ENCODE measurements at regions not wholly inside any gene's neighbourhood (a gene's known extent, or its start where the extent isn't known, plus 50 kb on each side); places are given as distances from the start of the nearest gene placed in this dataset.
A peak's percentile ranks its signal among the peaks of the same experiment; 100 is the strongest.

DNA sequence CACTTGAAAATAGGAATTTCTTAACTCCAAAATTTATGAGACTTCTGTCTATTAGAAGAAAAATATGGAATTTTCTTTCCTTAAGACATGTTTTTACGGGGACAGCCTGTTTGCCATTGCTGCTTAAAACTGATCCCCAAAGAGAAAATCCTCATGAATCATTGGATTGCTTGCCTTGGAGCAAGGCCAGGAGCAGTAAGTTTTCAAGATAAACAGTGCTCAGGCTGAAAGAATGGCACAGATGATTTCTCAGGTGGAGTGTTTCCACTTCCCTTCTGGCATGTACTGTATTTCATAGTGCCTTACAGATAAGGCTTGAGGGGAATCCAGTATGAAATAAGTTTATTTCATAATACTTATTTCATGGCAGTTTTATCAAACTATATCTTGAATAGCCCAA, 74.3 kb upstream of the MMADHC start:
- DNase-seq (ENCODE audit: low read depth in 1 of 2, low spot score in 1 of 2) = peak; percentile 26 to 65
- TF ChIP-seq, protein P1, sequence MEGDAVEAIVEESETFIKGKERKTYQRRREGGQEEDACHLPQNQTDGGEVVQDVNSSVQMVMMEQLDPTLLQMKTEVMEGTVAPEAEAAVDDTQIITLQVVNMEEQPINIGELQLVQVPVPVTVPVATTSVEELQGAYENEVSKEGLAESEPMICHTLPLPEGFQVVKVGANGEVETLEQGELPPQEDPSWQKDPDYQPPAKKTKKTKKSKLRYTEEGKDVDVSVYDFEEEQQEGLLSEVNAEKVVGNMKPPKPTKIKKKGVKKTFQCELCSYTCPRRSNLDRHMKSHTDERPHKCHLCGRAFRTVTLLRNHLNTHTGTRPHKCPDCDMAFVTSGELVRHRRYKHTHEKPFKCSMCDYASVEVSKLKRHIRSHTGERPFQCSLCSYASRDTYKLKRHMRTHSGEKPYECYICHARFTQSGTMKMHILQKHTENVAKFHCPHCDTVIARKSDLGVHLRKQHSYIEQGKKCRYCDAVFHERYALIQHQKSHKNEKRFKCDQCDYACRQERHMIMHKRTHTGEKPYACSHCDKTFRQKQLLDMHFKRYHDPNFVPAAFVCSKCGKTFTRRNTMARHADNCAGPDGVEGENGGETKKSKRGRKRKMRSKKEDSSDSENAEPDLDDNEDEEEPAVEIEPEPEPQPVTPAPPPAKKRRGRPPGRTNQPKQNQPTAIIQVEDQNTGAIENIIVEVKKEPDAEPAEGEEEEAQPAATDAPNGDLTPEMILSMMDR (IDR thresholded peaks at IDR 0.05; ENCODE audit: low read depth, low read length) = no peak
- no peak overlapping the region for H3K27ac ChIP-seq

DNA sequence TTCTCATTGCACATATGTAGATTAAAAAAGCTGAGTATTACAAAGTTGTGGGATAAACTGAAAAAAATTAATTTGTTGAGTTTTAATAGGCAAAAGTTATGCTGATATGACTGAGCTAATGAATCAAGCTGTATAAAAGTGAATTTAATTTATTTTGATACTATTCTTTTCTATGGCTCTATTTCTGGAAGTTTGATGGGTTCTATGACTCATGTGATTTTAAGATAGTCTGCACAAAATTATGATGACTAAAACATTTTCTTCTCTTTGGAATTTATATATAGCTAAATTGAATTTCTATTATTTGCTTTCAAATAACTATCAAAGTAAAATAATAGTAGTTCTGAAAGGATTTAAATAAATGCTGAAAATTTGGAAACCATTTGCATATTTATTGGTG, 71.0 kb upstream of the MMADHC start:
- Histone ChIP-seq H3K9me3 (ENCODE audit: low read depth) (no peaks in the 10 kb centered on the region), H3K27ac (no peak overlapping the region), H3K36me3 (no peaks in the 10 kb centered on the region), H3K4me3 (no peak overlapping the region), H3K27me3 (no peaks in the 10 kb centered on the region), H3K4me1 (ENCODE audit: low read depth) (peaks cover 6% of the 10 kb centered on the region)
- TF ChIP-seq, protein P1 (IDR thresholded peaks at IDR 0.05; ENCODE audit: low read depth, low read length) = no peak
- no peak for DNase-seq (ENCODE audit: low read depth in 1 of 2, low spot score in 1 of 2)

More for the DNA sequence above, 74.3 kb upstream of the MMADHC start:
- Histone ChIP-seq H3K27me3 (no peaks in the 10 kb centered on the region), H3K4me1 (ENCODE audit: low read depth) (peaks cover 4% of the 10 kb centered on the region), H3K4me3 (no peak overlapping the region), H3K9me3 (ENCODE audit: low read depth) (no peaks in the 10 kb centered on the region), H3K36me3 (no peaks in the 10 kb centered on the region)

DNA sequence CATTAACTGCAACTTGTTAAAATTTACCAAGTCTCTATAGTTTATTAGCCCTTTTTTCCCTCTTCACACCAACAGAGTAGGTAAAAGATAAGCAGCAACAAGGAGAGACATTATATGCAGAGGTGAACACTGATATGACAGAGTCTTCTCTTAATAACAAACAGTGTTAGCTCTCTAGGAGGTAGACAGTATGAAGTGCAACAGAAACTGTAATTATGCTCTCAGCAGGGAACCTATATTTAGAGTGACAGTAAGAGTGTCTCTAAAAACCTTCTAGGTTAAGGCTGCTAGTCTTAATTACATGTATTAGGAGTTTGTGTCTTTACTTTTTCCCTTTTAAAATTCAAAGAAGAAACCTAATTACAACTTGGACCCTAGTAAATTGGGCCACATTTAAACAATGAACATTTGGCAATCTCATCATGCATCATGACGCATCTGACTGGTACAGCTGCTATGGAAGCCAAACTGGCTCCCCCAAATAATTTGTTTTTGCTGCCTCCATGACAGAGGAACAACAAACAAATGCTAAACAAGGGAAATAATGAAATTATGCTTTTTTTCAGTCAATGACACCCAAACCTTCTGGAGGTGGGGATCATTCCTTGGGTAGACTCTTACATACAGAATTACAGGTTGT, 69.9 kb upstream of the MMADHC start:
- H3K36me3 ChIP-seq = no peaks in the 10 kb centered on the region
- no peaks in the 10 kb centered on the region for H3K9me3 ChIP-seq (ENCODE audit: low read depth)
- H3K4me1 ChIP-seq (ENCODE audit: low read depth) = peaks cover 14% of the 10 kb centered on the region
- no peak overlapping the region for H3K27ac ChIP-seq
- H3K4me3 ChIP-seq = no peak overlapping the region
- TF ChIP-seq, protein P1 (IDR thresholded peaks at IDR 0.05; ENCODE audit: low read depth, low read length) = no peak
- no peaks in the 10 kb centered on the region for H3K27me3 ChIP-seq
- DNase-seq (ENCODE audit: low read depth in 1 of 2, low spot score in 1 of 2) = peak in 1 of 2 donors; percentile 13

DNA sequence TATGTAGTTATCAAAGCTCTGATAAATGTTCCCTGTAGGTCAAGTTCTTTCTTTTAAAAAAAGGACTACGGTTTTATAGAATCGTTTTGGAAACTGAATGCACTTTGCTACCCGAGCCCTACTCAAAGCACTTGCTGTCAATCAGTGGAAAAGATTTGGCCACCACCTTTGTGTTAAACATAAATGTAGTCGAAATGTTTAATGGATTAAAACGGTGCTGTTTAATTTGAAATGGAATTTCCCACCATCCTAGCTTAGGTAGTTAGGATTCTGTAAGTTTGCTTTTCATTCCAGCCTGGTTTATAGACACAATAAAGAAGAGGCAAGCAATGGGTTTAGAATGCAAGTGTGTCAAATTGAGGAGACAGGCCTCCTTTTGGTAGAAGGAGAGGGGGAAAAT, 69.4 kb upstream of the MMADHC start:
- no peak overlapping the region for H3K4me3 ChIP-seq
- no peak overlapping the region for H3K27ac ChIP-seq

DNA sequence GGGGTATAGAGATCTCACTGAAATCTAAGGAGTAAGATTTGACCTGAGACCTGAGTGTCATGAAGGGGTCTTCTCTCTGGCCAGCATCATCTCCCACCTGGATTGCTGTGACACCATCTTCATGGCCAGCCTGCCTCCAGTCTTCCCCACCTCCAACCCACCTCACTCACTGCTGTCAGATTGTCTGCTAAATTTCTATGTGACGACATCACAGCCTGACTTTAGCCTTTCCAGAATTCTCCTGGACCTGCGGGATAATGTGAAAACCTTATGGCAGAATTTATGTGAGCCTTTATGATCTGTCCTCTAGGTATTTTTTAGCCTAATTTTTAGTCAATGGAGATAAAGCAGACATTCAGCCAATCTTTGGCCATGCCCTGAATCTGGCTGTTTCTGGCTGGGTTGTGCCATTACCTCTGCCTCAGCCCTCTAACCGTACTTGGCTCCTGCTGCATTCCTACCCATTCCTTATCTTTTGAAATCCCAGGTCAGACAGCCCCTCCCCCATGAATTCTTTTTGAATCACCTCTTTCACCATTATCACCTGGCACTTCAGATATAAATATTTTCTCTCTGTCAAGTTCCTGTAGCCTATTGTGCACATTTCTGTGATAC, 66.4 kb upstream of the MMADHC start:
- H3K27ac ChIP-seq = no peak overlapping the region
- no peaks in the 10 kb centered on the region for H3K36me3 ChIP-seq
- peaks cover 14% of the 10 kb centered on the region for H3K4me1 ChIP-seq (ENCODE audit: low read depth)
- no peaks in the 10 kb centered on the region for H3K27me3 ChIP-seq
- no peak for DNase-seq (ENCODE audit: low read depth in 1 of 2, low spot score in 1 of 2)
- H3K9me3 ChIP-seq (ENCODE audit: low read depth) = no peaks in the 10 kb centered on the region
- H3K4me3 ChIP-seq = no peak overlapping the region
- TF ChIP-seq, protein P1 (IDR thresholded peaks at IDR 0.05; ENCODE audit: low read depth, low read length) = no peak

More for the DNA sequence above, 69.4 kb upstream of the MMADHC start:
- Histone ChIP-seq H3K4me1 (ENCODE audit: low read depth) (peaks cover 14% of the 10 kb centered on the region), H3K27me3 (no peaks in the 10 kb centered on the region), H3K9me3 (ENCODE audit: low read depth) (no peaks in the 10 kb centered on the region), H3K36me3 (no peaks in the 10 kb centered on the region)
- TF ChIP-seq, protein P1 (IDR thresholded peaks at IDR 0.05; ENCODE audit: low read depth, low read length) = no peak
- no peak for DNase-seq (ENCODE audit: low read depth in 1 of 2, low spot score in 1 of 2)
